ENCODE measurements at regions not wholly inside any gene's neighbourhood (a gene's known extent, or its start where the extent isn't known, plus 50 kb on each side); places are given as distances from the start of the nearest gene placed in this dataset.
A peak's percentile ranks its signal among the peaks of the same experiment; 100 is the strongest.

DNA sequence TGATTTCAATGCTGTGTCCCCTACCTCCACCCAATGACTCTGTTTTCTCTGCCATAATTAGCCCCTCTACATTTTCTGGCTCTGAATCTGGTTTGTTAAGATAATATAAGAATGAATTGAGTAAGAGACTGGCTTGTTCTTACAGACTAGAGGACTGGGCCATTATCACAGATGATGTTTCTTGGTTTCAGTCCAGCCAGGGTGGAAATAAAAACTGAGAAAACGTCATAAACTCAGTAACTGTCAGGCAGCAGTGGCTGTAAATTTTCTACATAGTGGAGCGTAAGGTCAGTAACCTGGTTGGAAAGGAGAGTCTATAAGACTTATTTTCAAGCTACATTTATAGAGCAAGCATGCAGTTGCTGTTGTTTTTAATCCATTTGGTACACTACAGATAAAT lies 485.4 kb downstream of the HTR7 start:
- Histone ChIP-seq H3K36me3 (ENCODE audit: control insufficient read depth, insufficient read depth, low read length) (no peaks in the 10 kb centered on the region), H3K4me3 (replicated peaks; ENCODE audit: low read depth, low read length) (no peak overlapping the region), H3K27me3 (replicated peaks; ENCODE audit: control insufficient read depth, insufficient read depth, low read length) (no peaks in the 10 kb centered on the region)
- TF ChIP-seq CTCF (IDR thresholded peaks at IDR 0.05; ENCODE audit: insufficient read depth, low read length, poor library complexity, severe bottlenecking): no peak
- DNase-seq (ENCODE audit: extremely low read depth, insufficient read length): peak; percentile 1

DNA sequence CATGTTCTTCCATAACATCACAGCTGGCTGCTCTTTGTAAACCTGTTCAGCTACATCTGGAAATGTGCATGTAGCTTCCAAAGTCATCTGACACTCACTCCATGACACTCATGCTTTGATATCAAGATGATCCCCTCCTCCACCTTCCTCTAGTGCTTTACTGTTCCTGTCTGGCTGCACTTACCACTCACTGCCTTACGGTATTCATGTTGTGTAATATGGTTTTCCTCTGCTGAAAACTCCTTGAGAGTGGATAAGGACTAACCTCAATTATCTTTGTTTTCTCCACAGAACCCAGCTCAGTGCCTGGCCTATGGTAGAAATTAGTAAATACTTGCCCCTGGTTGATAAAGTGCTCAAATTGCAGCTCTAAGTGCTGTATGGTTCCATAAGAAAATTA lies 483.9 kb downstream of the HTR7 start:
- no peak for DNase-seq (ENCODE audit: extremely low read depth, insufficient read length)
- TF ChIP-seq CTCF (IDR thresholded peaks at IDR 0.05; ENCODE audit: insufficient read depth, low read length, poor library complexity, severe bottlenecking): no peak
- Histone ChIP-seq H3K4me3 (replicated peaks; ENCODE audit: low read depth, low read length) (no peak overlapping the region), H3K36me3 (ENCODE audit: control insufficient read depth, insufficient read depth, low read length) (no peaks in the 10 kb centered on the region), H3K27me3 (replicated peaks; ENCODE audit: control insufficient read depth, insufficient read depth, low read length) (no peaks in the 10 kb centered on the region)

DNA sequence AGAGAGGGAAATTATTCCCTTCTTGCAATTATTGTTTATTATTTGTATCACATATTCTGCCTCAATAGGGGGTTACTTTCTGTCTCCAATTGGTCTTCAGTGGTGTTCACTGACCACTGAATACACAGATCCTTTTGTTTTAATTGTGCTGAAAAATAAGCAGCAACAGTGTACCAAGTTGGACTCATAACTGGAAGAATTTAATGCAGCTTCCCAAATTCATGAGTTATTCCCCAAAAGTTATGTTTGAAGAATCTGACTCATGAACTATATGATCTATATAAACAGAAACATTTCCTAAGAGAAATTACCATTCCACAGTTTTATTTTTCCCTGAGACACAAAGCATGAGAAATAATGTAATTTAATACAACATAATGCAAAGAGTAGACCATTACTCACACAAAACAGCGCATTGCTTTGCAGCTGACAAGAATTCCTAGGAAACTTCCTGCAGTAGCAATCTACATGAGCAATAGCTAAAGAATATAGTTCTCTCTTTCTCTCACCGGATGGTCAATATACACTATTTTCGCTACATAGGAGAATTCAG lies 479.2 kb downstream of the HTR7 start:
- no peak for TF ChIP-seq CTCF (IDR thresholded peaks at IDR 0.05; ENCODE audit: insufficient read depth, low read length, poor library complexity, severe bottlenecking)
- Histone ChIP-seq H3K36me3 (ENCODE audit: control insufficient read depth, insufficient read depth, low read length) (no peaks in the 10 kb centered on the region), H3K27me3 (replicated peaks; ENCODE audit: control insufficient read depth, insufficient read depth, low read length) (no peaks in the 10 kb centered on the region), H3K4me3 (replicated peaks; ENCODE audit: low read depth, low read length) (no peak overlapping the region)
- DNase-seq (ENCODE audit: extremely low read depth, insufficient read length): no peak

- no peak for TF ChIP-seq CTCF (IDR thresholded peaks at IDR 0.05; ENCODE audit: insufficient read depth, low read length, poor library complexity, severe bottlenecking)
- H3K4me3 ChIP-seq (replicated peaks; ENCODE audit: low read depth, low read length): no peak overlapping the region
- no peaks in the 10 kb centered on the region for H3K27me3 ChIP-seq (replicated peaks; ENCODE audit: control insufficient read depth, insufficient read depth, low read length)
- H3K36me3 ChIP-seq (ENCODE audit: control insufficient read depth, insufficient read depth, low read length): no peaks in the 10 kb centered on the region
- DNase-seq (ENCODE audit: extremely low read depth, insufficient read length): no peak
Observed at GRCh38 chr10:90381468-90381867, 476.4 kb downstream of the HTR7 start.

DNA sequence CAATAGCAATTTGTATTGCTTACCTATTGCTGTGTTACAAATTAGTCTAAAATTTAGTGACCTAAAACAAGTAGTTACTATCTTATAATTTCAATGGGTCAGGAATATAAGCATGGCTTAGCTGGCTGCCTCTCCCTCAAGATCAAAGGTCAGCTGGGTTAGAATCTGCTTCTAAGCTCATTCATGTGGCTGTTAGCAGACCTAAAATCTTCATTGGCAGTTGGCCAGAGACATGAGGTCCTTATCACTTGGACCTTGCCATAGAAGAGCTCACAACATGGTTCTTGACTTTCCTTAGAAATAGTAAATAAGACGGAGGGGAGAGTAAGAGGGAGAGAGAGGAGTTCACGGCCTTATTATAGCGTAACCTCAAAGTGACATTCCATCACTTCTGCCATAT lies 468.0 kb downstream of the HTR7 start:
- no peak for TF ChIP-seq CTCF (IDR thresholded peaks at IDR 0.05; ENCODE audit: insufficient read depth, low read length, poor library complexity, severe bottlenecking)
- no peak for DNase-seq (ENCODE audit: extremely low read depth, insufficient read length)
- Histone ChIP-seq H3K27me3 (replicated peaks; ENCODE audit: control insufficient read depth, insufficient read depth, low read length) (no peaks in the 10 kb centered on the region), H3K4me3 (replicated peaks; ENCODE audit: low read depth, low read length) (no peak overlapping the region), H3K36me3 (ENCODE audit: control insufficient read depth, insufficient read depth, low read length) (no peaks in the 10 kb centered on the region)

- Histone ChIP-seq H3K27me3 (replicated peaks; ENCODE audit: control insufficient read depth, insufficient read depth, low read length) (no peaks in the 10 kb centered on the region), H3K4me3 (replicated peaks; ENCODE audit: low read depth, low read length) (no peak overlapping the region), H3K36me3 (ENCODE audit: control insufficient read depth, insufficient read depth, low read length) (no peaks in the 10 kb centered on the region)
- no peak for DNase-seq (ENCODE audit: extremely low read depth, insufficient read length)
- no peak for TF ChIP-seq CTCF (IDR thresholded peaks at IDR 0.05; ENCODE audit: insufficient read depth, low read length, poor library complexity, severe bottlenecking)
Observed at GRCh38 chr10:90394311-90394710, 463.5 kb downstream of the HTR7 start.
